ENCODE measurements at regions not wholly inside any gene's neighbourhood (a gene's known extent, or its start where the extent isn't known, plus 50 kb on each side); places are given as distances from the start of the nearest gene placed in this dataset.

DNA sequence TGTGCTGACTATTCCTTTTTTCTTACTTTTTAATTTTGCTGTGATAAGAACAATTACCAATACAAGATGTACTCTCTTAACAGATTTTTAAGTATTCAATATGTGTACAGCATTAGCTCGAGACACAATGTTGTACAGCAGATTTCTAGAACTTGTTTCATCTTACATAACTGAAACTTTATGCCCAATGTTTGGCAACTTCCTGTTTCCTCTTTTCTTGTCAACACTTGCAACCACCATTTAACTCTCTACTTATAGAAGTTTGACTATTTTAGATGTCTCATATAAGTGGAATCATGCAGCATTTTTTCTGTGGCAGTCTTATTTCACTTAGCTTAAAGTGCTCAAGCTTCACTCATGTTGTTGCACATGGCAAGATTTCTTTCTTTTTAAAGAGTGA is 1426.8 kb downstream of the SLITRK5 start:
- TF ChIP-seq, protein P1, sequence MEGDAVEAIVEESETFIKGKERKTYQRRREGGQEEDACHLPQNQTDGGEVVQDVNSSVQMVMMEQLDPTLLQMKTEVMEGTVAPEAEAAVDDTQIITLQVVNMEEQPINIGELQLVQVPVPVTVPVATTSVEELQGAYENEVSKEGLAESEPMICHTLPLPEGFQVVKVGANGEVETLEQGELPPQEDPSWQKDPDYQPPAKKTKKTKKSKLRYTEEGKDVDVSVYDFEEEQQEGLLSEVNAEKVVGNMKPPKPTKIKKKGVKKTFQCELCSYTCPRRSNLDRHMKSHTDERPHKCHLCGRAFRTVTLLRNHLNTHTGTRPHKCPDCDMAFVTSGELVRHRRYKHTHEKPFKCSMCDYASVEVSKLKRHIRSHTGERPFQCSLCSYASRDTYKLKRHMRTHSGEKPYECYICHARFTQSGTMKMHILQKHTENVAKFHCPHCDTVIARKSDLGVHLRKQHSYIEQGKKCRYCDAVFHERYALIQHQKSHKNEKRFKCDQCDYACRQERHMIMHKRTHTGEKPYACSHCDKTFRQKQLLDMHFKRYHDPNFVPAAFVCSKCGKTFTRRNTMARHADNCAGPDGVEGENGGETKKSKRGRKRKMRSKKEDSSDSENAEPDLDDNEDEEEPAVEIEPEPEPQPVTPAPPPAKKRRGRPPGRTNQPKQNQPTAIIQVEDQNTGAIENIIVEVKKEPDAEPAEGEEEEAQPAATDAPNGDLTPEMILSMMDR (IDR thresholded peaks at IDR 0.05) = no peak
- TF ChIP-seq POLR2A (IDR thresholded peaks at IDR 0.05) = no peak
- TF ChIP-seq EP300 (IDR thresholded peaks at IDR 0.05; ENCODE audit: low read depth) = no peak
